H1 (cell line): ENCODE measurements at regions not wholly inside any gene's neighbourhood (a gene's known extent, or its start where the extent isn't known, plus 50 kb on each side); places are given as distances from the start of the nearest gene placed in this dataset.

Experiments used
- CTCF ChIA-PET: fragments of 300-600 bp; sonication (Branson Sonifier 250); formaldehyde crosslinking; loops from one replicate; lab custom pipeline; 2021; ENCODE audit not compliant: partially characterized antibody; lab: Charles Lee
- POLR2A ChIA-PET: fragments of 300-600 bp; sonication (Branson Sonifier 250); formaldehyde crosslinking; loops from one replicate; lab custom pipeline; 2021; ENCODE audit warnings: inconsistent platforms; ENCODE audit not compliant: partially characterized antibody; lab: Charles Lee
- DNase-seq, 2 experiments: peaks; one replicate each; pipeline versions ENCODE4 v3.0.0 to v3.0.0-alpha.2; 2010 to 2022; ENCODE audit warnings: low spot score in 2 of 2, low read depth in 1 of 2, mixed read lengths in 1 of 2
- FAIRE-seq: peaks from 2 replicates; lab custom pipeline; 2011; peaks lifted over from hg19 to GRCh38; lab: Jason Lieb, UNC
- H2AFZ ChIP-seq: 2 replicates; pipeline ENCODE4 v1.8.1; 2012; ENCODE audit warnings: low read length, inconsistent platforms
- H2AK5ac ChIP-seq: 2 replicates; pipeline ENCODE4 v1.6.1; 2013; ENCODE audit warnings: low read depth, low read length
- H2BK120ac ChIP-seq: replicated peaks from 2 replicates; pipeline ENCODE3; 2013; ENCODE audit warnings: low read depth, low read length, inconsistent platforms
- H2BK12ac ChIP-seq: 2 replicates; pipeline ENCODE4 v1.6.1; 2013; ENCODE audit warnings: low read depth, low read length
- H2BK15ac ChIP-seq: 2 replicates; pipeline ENCODE4 v1.6.1; 2013; ENCODE audit warnings: low read length
- H2BK20ac ChIP-seq: 2 replicates; pipeline ENCODE4 v1.6.1; 2013; ENCODE audit warnings: low read length
- H2BK5ac ChIP-seq: 2 replicates; pipeline ENCODE4 v1.6.1; 2013; ENCODE audit warnings: low read depth, low read length
- H3K14ac ChIP-seq: 2 replicates; pipeline ENCODE4 v1.6.1; 2013; ENCODE audit warnings: inconsistent platforms; ENCODE audit not compliant: insufficient read length
- H3K18ac ChIP-seq: 2 replicates; pipeline ENCODE4 v1.6.1; 2013; ENCODE audit warnings: low read length; ENCODE audit errors: extremely low read depth
- H3K23ac ChIP-seq: 2 replicates; pipeline ENCODE4 v1.6.1; 2013; ENCODE audit warnings: inconsistent platforms; ENCODE audit not compliant: insufficient read length
- H3K23me2 ChIP-seq: 2 replicates; pipeline ENCODE4 v1.6.1; 2013; ENCODE audit warnings: low read depth, low read length
- H3K27ac ChIP-seq: 2 replicates; pipeline ENCODE4 v1.6.1; 2011; ENCODE audit warnings: low read depth, low read length, inconsistent platforms
- H3K27me3 ChIP-seq, 4 experiments: replicated peaks in 1 of 4; 1 replicate in 1 of 4; 2 replicates in 3 of 4; pipeline versions ENCODE4 v1.6.1 to v1.8.1; 2011 to 2013; ENCODE audit warnings: low read length in 3 of 4, mild to moderate bottlenecking in 3 of 4, inconsistent platforms in 2 of 4, mixed read lengths in 2 of 4, moderate library complexity in 1 of 4; ENCODE audit not compliant: control insufficient read depth in 3 of 4, insufficient read depth in 3 of 4; ENCODE audit errors: extremely low read depth in 1 of 4
- H3K36me3 ChIP-seq, 4 experiments: 2 replicates each; pipeline versions ENCODE4 v1.6.1 to v1.8.1; 2011 to 2013; ENCODE audit warnings: mild to moderate bottlenecking in 4 of 4, low read length in 3 of 4, moderate library complexity in 2 of 4, control low read depth in 1 of 4, inconsistent platforms in 1 of 4; ENCODE audit not compliant: insufficient read depth in 4 of 4, control insufficient read depth in 2 of 4
- H3K4ac ChIP-seq: replicated peaks from 2 replicates; pipeline ENCODE3; 2013; ENCODE audit warnings: low read length, low read depth, mixed read lengths, inconsistent platforms; ENCODE audit not compliant: insufficient read length
- H3K4me1 ChIP-seq, 4 experiments: replicated peaks in 1 of 4; 1 replicate in 1 of 4; 2 replicates in 3 of 4; pipeline versions ENCODE4 v1.6.1 to v1.8.1; 2011 to 2013; ENCODE audit warnings: low read length in 3 of 4, inconsistent platforms in 2 of 4, mixed read lengths in 1 of 4; ENCODE audit not compliant: insufficient read depth in 4 of 4, control insufficient read depth in 3 of 4
- H3K4me2 ChIP-seq, 2 experiments: 2 replicates each; pipeline versions ENCODE4 v1.6.1 to v1.8.1; 2011 to 2013; ENCODE audit warnings: low read depth in 2 of 2, low read length in 2 of 2, control low read depth in 1 of 2, inconsistent platforms in 1 of 2, mild to moderate bottlenecking in 1 of 2; ENCODE audit not compliant: insufficient read depth in 1 of 2
- H3K4me3 ChIP-seq, 4 experiments: fragments of 200-600, 300-600 bp in 1 of 4; sonication (generic), shearing (Covaris generic), sonication (Bioruptor Twin) in 1 of 4; 2 replicates each; pipeline versions ENCODE4 v1.5.1 to v1.8.1; 2011 to 2016; ENCODE audit warnings: low read length in 4 of 4, low read depth in 3 of 4, control low read depth in 2 of 4, inconsistent platforms in 2 of 4, mild to moderate bottlenecking in 2 of 4, mixed read lengths in 1 of 4, moderate library complexity in 1 of 4; ENCODE audit not compliant: insufficient read depth in 2 of 4; ENCODE audit errors: extremely low read depth in 1 of 4
- H3K56ac ChIP-seq: replicated peaks from 2 replicates; pipeline ENCODE3; 2013; ENCODE audit warnings: low read depth, mild to moderate bottlenecking, mixed read lengths, low read length, inconsistent platforms; ENCODE audit not compliant: insufficient read length
- H3K79me1 ChIP-seq: 2 replicates; pipeline ENCODE4 v1.6.1; 2013; ENCODE audit warnings: low read depth, low read length, control low read depth
- H3K79me2 ChIP-seq, 2 experiments: 2 replicates each; pipeline versions ENCODE4 v1.6.1 to v1.8.1; 2012 to 2013; ENCODE audit warnings: low read length in 2 of 2, mild to moderate bottlenecking in 2 of 2, inconsistent platforms in 1 of 2; ENCODE audit not compliant: insufficient read depth in 2 of 2, control insufficient read depth in 1 of 2
- H3K9ac ChIP-seq, 4 experiments: replicated peaks in 1 of 4; 1 replicate in 1 of 4; 2 replicates in 3 of 4; pipeline versions ENCODE4 v1.6.1 to v1.8.1; 2011 to 2013; ENCODE audit warnings: low read depth in 3 of 4, low read length in 3 of 4, control low read depth in 2 of 4, mild to moderate bottlenecking in 2 of 4, moderate library complexity in 2 of 4, inconsistent platforms in 1 of 4; ENCODE audit errors: extremely low read depth in 1 of 4
- H3K9me3 ChIP-seq, 2 experiments: 2 replicates each; pipeline versions ENCODE4 v1.6.1 to v1.8.1; 2012 to 2013; ENCODE audit warnings: mild to moderate bottlenecking in 2 of 2, moderate library complexity in 2 of 2, control low read depth in 1 of 2, inconsistent platforms in 1 of 2, low read depth in 1 of 2, low read length in 1 of 2, mixed read lengths in 1 of 2; ENCODE audit not compliant: insufficient read depth in 2 of 2
- H4K20me1 ChIP-seq, 2 experiments: replicated peaks in 1 of 2; 2 replicates each; pipeline versions ENCODE3 to v1.8.1; 2011 to 2013; ENCODE audit warnings: inconsistent platforms in 2 of 2, low read length in 2 of 2, mild to moderate bottlenecking in 1 of 2; ENCODE audit not compliant: insufficient read depth in 2 of 2, control insufficient read depth in 1 of 2
- H4K5ac ChIP-seq: 2 replicates; pipeline ENCODE4 v1.6.1; 2013; ENCODE audit warnings: low read length, low read depth, mixed read lengths, inconsistent platforms; ENCODE audit not compliant: insufficient read length
- H4K8ac ChIP-seq: 2 replicates; pipeline ENCODE4 v1.8.0; 2013; ENCODE audit warnings: mild to moderate bottlenecking, moderate library complexity, low read length, inconsistent platforms; ENCODE audit not compliant: insufficient read depth; ENCODE audit errors: extremely low read depth
- H4K91ac ChIP-seq: replicated peaks from 2 replicates; pipeline ENCODE3; 2013; ENCODE audit warnings: low read length, mixed read lengths, inconsistent platforms; ENCODE audit not compliant: insufficient read length
- BRCA1 ChIP-seq: IDR thresholded peaks from 2 replicates; pipeline ENCODE4 v1.6.1; 2012; ENCODE audit warnings: low read depth, low read length, improper control_type of control experiment
- CBX5 ChIP-seq: fragments of 300-800, 300-1000 bp; sonication (generic); IDR thresholded peaks from 2 replicates; pipeline ENCODE4 v1.7.1; 2016; ENCODE audit warnings: antibody characterized with exemption, low read length, low read depth
- CBX8 ChIP-seq: fragments of 300-800, 300-1000 bp; sonication (generic); IDR thresholded peaks from 2 replicates; pipeline ENCODE4 v1.7.1; 2016; ENCODE audit warnings: low read depth, low read length, borderline replicate concordance
- CHD1 ChIP-seq: IDR thresholded peaks from 2 replicates; pipeline ENCODE4 v1.6.1; 2012; ENCODE audit warnings: low read depth, low read length, improper control_type of control experiment
- CTBP2 ChIP-seq: IDR thresholded peaks from 2 replicates; pipeline ENCODE4 v1.7.0; 2011; ENCODE audit warnings: borderline replicate concordance, mild to moderate bottlenecking, moderate library complexity, mixed read lengths, low read length; ENCODE audit not compliant: insufficient read depth, insufficient read length
- EGR1 ChIP-seq: IDR thresholded peaks from 2 replicates; pipeline ENCODE4 v1.6.1; 2011; ENCODE audit warnings: low read depth, low read length, borderline replicate concordance
- HDAC6 ChIP-seq: IDR thresholded peaks from one replicate; pipeline ENCODE4 v1.7.1; 2012; ENCODE audit warnings: low read depth, mild to moderate bottlenecking, inconsistent platforms, low read length, moderate library complexity
- JUND ChIP-seq: IDR thresholded peaks from 2 replicates; pipeline ENCODE4 v1.6.1; 2011; ENCODE audit warnings: mild to moderate bottlenecking, improper control_type of control experiment, low read length
- MAFK ChIP-seq: IDR thresholded peaks from 2 replicates; pipeline ENCODE4 v1.6.1; 2012; ENCODE audit warnings: low read depth, mild to moderate bottlenecking, improper control_type of control experiment, low read length
- POLR2A ChIP-seq, 2 experiments: IDR thresholded peaks; 1 replicate in 1 of 2; 2 replicates in 1 of 2; pipeline ENCODE4 v1.6.1; 2011; ENCODE audit warnings: low read depth in 2 of 2, low read length in 2 of 2, mild to moderate bottlenecking in 2 of 2; ENCODE audit errors: control extremely low read depth in 1 of 2
- SAP30 ChIP-seq: fragments of 300-600 bp; sonication (generic); IDR thresholded peaks from 2 replicates; pipeline ENCODE4 v1.7.1; 2012; ENCODE audit warnings: low read length, moderate library complexity, mild to moderate bottlenecking, inconsistent platforms; ENCODE audit not compliant: insufficient read depth, insufficient replicate concordance
- SRF ChIP-seq: IDR thresholded peaks from 2 replicates; pipeline ENCODE4 v1.6.1; 2011; ENCODE audit warnings: mild to moderate bottlenecking, low read depth, low read length, moderate library complexity
- TAF1 ChIP-seq: IDR thresholded peaks from 2 replicates; pipeline ENCODE4 v1.6.1; 2011; ENCODE audit warnings: mild to moderate bottlenecking, low read depth, low read length
- WGBS, 2 experiments: shearing (Covaris generic) in 1 of 2; methylation state at CpG; one replicate each; pipeline versions ENCODE4 v1.1.6 to v1.1.7; 2013 to 2015; ENCODE audit warnings: low lambda C conversion rate in 2 of 2, mixed read lengths in 2 of 2, inconsistent platforms in 1 of 2, low coverage in 1 of 2, missing lambda C conversion rate in 1 of 2; ENCODE audit not compliant: insufficient replicate concordance in 2 of 2, insufficient coverage in 1 of 2, insufficient read length in 1 of 2; ENCODE audit errors: extremely low coverage in 1 of 2, missing lambda C conversion rate in 1 of 2; 5-methylcytosine and 5-hydroxymethylcytosine counted together

DNA sequence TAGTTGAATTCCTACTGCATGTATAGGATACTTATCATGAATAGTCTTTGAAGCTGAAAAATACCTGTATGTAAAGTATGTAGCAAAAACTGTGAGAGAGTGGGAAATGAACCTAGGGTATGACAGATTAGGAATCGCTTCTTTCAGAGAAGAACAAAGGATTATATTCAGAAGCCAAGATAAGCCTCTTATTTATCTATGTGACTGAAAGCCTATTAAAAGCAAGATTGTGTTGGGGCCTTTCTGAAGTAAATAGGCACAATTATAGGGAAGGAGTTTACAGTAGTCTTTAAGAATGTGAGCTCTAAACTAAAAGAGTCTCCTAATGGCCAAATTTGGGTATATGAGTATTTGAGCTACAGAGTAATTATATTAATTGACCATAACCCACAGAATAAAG lies 102.1 kb downstream of the MTERF1 start (continued):
- no peak for TF ChIP-seq MAFK

DNA sequence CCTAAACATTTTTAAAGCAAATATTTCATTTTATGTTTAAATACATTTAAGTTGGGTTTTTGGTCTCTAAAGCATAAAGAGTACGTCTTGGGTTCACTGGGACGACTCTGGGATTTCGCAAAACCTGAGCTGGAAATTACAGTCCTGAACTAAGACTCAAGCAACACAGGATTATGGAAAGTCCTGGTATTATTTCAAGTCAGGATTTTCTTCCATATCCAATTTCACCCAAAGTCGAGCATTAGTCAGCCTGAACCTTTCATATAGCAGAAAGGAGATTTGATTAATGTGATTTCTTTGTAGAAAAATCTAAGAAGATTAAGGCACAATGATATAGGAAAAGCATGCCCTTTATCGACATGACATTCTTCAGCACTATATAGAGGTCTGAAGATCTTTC lies 100.0 kb downstream of the MTERF1 start:
- Histone ChIP-seq H3K9ac (no peak overlapping the region), H3K4ac (no peak overlapping the region), H3K36me3 (no peaks in the 10 kb centered on the region), H4K8ac (no peak overlapping the region), H3K18ac (no peak overlapping the region), H3K23ac (no peak overlapping the region), H2BK20ac (no peak overlapping the region), H2BK15ac (no peak overlapping the region), H2AK5ac (no peak overlapping the region), H4K5ac (no peak overlapping the region), H2BK5ac (no peak overlapping the region), H2BK12ac (no peak overlapping the region), H3K4me1 (no peaks in the 10 kb centered on the region), H3K23me2 (no peaks in the 10 kb centered on the region), H3K27me3 (no peaks in the 10 kb centered on the region), H2AFZ (no peak overlapping the region), H4K20me1 (no peaks in the 10 kb centered on the region), H4K91ac (no peak overlapping the region), H3K14ac (no peak overlapping the region), H3K4me3 (no peak overlapping the region), H3K4me2 (no peak overlapping the region), H3K79me1 (no peaks in the 10 kb centered on the region), H3K56ac (no peak overlapping the region), H3K27ac (no peak overlapping the region), H3K9me3 (no peaks in the 10 kb centered on the region), H2BK120ac (no peak overlapping the region), H3K79me2 (no peaks in the 10 kb centered on the region)
- no peak for DNase-seq
- ChIA-PET CTCF (interaction anchor here (0.5 kb wide), 1 partner anchor 160 kb away, joined by 3 read pairs; no protein-coding TSS in a partner anchor), POLR2A (no interaction called here)
- no peak for FAIRE-seq
- 82% methylated on average over 5 of the region's 5 CpGs; no CpG with 5 or more reads in 1 of the 2 experiments for WGBS, 2 experiments
- no peak for TF ChIP-seq POLR2A (IDR thresholded peaks at IDR 0.05; ENCODE audit: control extremely low read depth in 1 of 2, low read depth in 2 of 2, low read length in 2 of 2)
- no peak for TF ChIP-seq CTBP2
- no peak for TF ChIP-seq TAF1
- no peak for TF ChIP-seq HDAC6
- TF ChIP-seq CHD1 = no peak
- TF ChIP-seq CBX8 = no peak
- no peak for TF ChIP-seq SRF
- TF ChIP-seq EGR1 = no peak
- TF ChIP-seq BRCA1 = no peak
- TF ChIP-seq SAP30 = no peak
- no peak for TF ChIP-seq JUND
- no peak for TF ChIP-seq CBX5
